Astrocyte of the spinal cord (primary cell): ENCODE measurements at regions not wholly inside any gene's neighbourhood (a gene's known extent, or its start where the extent isn't known, plus 50 kb on each side); places are given as distances from the start of the nearest gene placed in this dataset.
"Not testable (repeated sequence)": the region's sequence is repeated elsewhere in the genome, so short reads cannot be mapped to it uniquely, and the experiment has no call there.

Experiments
- DNase-seq: peaks from one replicate; pipeline ENCODE4 v3.0.0; 2011; ENCODE audit warnings: low read depth, low spot score
- H3K4me3 ChIP-seq: 2 replicates; pipeline ENCODE4 v1.5.1; 2011; ENCODE audit warnings: low read depth, mild to moderate bottlenecking, low read length, moderate library complexity
- in situ Hi-C: cut with HindIII; loops from 2 replicates; pipeline ENCODE4 v1.10.0; 2017; ENCODE audit warnings: low sequenced_read_pairs
- TF ChIP-seq, protein P1 (sequence below): IDR thresholded peaks from 2 replicates; pipeline ENCODE4 v1.5.1; 2012; ENCODE audit warnings: low read depth, mild to moderate bottlenecking, low read length, inconsistent platforms

DNA sequence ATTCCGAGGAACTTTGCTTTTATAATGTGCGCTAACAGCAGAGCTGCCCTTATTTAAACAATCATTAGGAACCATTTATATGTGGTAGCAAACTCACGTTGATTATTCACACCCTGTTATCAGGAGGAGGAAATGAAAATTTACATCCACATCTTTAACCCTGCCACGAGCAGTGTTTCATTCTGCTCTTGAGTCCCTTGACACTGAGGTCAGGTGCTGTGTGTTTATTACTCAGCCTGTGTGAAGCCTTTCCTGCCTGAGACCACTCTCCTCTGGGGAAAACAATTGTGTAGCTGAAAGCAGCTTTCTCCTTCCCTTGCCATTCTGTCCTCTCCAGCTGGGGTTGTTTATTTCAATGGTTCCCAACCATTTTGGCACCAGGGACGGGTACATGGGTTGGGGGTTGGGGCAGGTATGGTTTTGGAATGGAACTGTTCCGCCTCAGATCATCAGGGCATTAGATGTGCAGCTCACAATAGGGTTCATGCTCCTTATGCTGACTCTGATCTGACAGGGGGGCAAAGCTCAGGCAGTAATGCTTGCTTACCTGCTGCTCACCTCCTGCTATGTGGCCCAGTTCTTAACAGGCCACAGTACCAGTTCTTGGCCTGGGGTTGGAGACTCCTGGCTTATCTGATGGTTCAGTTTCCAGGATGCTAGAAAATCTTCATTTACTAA is 651.1 kb downstream of the TDRD15 start:
- in situ Hi-C loops = no loop called here
- no peak for DNase-seq
- no peak overlapping the region for H3K4me3 ChIP-seq
- TF ChIP-seq, protein P1, sequence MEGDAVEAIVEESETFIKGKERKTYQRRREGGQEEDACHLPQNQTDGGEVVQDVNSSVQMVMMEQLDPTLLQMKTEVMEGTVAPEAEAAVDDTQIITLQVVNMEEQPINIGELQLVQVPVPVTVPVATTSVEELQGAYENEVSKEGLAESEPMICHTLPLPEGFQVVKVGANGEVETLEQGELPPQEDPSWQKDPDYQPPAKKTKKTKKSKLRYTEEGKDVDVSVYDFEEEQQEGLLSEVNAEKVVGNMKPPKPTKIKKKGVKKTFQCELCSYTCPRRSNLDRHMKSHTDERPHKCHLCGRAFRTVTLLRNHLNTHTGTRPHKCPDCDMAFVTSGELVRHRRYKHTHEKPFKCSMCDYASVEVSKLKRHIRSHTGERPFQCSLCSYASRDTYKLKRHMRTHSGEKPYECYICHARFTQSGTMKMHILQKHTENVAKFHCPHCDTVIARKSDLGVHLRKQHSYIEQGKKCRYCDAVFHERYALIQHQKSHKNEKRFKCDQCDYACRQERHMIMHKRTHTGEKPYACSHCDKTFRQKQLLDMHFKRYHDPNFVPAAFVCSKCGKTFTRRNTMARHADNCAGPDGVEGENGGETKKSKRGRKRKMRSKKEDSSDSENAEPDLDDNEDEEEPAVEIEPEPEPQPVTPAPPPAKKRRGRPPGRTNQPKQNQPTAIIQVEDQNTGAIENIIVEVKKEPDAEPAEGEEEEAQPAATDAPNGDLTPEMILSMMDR = no peak

DNA sequence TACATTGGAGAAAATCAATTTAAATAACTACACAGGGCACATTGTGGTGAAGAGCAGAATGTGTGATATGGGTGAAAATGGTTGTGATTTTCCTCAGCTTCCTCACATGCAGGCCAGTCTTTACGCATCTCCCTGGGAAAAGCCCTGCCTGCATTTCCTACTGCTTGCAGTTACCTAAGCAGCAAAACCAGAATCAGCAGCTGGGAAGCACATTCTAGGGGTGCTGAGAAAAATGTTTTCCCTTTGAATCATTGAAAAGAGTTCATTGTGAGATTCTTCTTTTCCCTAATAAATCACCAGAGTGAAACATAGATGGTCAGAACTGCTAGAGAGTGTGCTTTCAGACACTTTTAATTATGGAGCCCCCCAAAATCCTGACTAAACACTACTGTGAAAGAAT is 656.0 kb downstream of the TDRD15 start:
- no peak overlapping the region for H3K4me3 ChIP-seq
- TF ChIP-seq, protein P1 = no peak
- no peak for DNase-seq
- in situ Hi-C loops = no loop called here

DNA sequence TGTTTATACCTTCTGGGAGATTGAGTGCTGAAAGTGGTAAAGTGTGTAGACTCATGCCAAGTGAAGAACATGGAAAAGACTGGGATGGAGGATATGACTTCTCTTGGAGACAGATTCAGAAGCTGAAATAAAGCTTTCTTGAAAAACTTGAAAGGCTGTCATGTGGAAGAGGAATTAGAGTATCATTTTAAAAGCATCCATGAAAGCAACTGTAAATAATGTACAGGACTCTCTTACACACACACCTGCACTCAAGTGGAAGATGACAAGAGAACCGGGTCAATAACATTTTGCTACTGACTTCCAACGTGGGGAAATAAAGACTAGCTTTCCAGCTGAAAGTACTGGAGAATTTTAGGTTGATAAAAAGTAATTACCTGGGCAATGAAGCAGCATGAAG is 658.2 kb downstream of the TDRD15 start:
- no peak overlapping the region for H3K4me3 ChIP-seq
- TF ChIP-seq, protein P1 = no peak
- no peak for DNase-seq
- in situ Hi-C loops = no loop called here

DNA sequence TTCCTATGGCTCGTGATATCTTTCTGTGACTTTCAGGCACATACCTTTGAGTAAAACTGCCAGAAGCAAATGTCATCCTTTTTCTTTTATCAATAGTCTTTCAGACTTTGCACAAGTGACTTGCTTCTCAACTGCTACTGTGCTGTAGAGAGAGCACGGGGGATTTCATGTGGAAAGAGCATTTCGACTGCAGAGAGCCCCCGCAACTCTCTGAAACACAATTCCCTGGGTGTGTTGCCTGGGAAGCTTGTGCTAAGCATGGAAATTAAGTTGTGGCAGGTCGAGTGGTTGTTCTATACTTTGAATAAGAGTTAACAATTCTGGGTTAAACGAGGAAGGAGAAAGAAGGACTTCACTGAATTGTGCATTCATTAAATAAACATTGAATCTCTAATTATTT is 659.1 kb downstream of the TDRD15 start:
- DNase-seq = no peak
- TF ChIP-seq, protein P1 = no peak
- no peak overlapping the region for H3K4me3 ChIP-seq
- in situ Hi-C loops = no loop called here

DNA sequence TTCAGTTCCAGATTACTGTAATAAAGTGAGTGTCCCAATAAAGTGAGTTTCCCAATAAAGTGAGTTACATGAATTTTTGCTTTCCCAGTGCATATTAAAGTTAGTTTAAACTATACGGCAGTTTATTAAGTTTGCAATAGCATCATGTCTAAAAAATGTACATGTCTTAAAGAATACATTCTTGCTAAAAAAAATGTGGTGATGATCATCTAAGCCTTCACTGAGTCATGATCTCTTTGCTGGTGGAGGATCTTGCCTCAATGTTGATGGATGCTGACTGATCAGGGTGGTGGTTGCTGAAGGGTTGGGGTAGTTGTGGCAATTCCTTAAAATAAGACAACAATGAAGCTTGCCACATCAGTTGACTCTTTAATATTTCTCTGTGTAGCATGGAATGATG is 664.2 kb downstream of the TDRD15 start:
- no peak for DNase-seq
- in situ Hi-C loops = no loop called here
- H3K4me3 ChIP-seq = no peak overlapping the region
- TF ChIP-seq, protein P1 = no peak

DNA sequence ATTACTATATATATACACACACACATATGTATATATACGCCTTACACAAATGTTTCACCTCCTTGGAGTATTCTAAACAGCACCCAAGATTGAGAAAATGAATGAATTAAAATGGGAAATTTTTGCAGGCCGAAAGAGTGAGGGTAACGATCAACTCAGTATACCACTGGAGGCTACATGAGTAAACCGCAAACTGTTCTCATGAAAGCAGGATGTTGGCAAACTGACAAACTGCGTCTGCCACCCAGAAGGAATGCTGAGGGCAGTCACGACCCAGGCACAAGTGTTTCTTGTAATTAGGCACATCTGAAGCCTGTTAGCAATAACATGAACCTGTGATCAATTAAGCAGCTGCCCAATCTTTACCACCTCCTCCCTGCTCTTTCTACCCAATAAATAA is 666.5 kb downstream of the TDRD15 start:
- DNase-seq, H3K4me3 ChIP-seq, in situ Hi-C loops: not testable (repeated sequence)

DNA sequence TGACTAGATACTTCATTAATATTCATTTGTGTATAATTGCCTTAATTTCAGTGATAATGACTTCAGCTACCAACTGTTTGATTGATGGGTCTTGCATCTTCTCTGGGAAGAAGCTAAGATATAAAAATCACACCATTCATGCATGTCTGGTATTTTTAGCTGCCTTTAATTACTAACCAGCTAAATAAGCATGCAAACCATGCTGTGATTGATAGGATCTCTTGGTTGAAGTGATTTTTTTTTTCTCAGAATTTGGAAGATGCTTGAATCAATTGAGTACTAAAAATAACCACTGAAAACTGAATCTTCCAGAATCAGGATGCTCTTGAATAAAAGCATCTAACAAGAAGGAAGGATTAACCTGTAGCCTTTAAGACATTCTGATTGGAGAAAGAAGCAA is 668.8 kb downstream of the TDRD15 start:
- TF ChIP-seq, protein P1 = no peak
- no peak for DNase-seq
- in situ Hi-C loops = no loop called here
- no peak overlapping the region for H3K4me3 ChIP-seq
